SK-N-SH (cell line): ENCODE measurements at regions not wholly inside any gene's neighbourhood (a gene's known extent, or its start where the extent isn't known, plus 50 kb on each side); places are given as distances from the start of the nearest gene placed in this dataset.

Experiments used
- CTCF ChIA-PET: fragments of 300-600, 350-600 bp; formaldehyde crosslinking; extraction: SDS; loops from one replicate; lab custom pipeline; 2021; lab: Yijun Ruan, JAX
- POLR2A ChIA-PET: fragments of 350-600 bp; sonication (Branson Sonifier 250); formaldehyde crosslinking; extraction: SDS; loops from one replicate; lab custom pipeline; 2020; ENCODE audit warnings: antibody characterized with exemption, inconsistent platforms; lab: Yijun Ruan, JAX
- DNase-seq: peaks from one replicate; pipeline ENCODE4 v3.0.0; 2012
- H2AFZ ChIP-seq: fragments of 200-600 bp; sonication (generic); 2 replicates; pipeline ENCODE4 v1.8.1; 2016; ENCODE audit warnings: antibody characterized with exemption, mild to moderate bottlenecking, low read depth
- H3F3A ChIP-seq: fragments of 200-600 bp; sonication (generic); replicated peaks from 2 replicates; pipeline ENCODE3; 2016; ENCODE audit warnings: antibody characterized with exemption, mild to moderate bottlenecking; ENCODE audit not compliant: insufficient read depth
- H3K27ac ChIP-seq, 2 experiments: fragments of 200-500 bp in 1 of 2; fragments of 200-600 bp in 1 of 2; sonication (Bioruptor generic) in 1 of 2; sonication (generic), shearing (Covaris generic) in 1 of 2; 2 replicates each; pipeline versions ENCODE4 v1.5.1 to v1.6.1; 2014 to 2016; ENCODE audit warnings: low read depth in 2 of 2, inconsistent platforms in 1 of 2, low read length in 1 of 2, mild to moderate bottlenecking in 1 of 2, mixed read lengths in 1 of 2
- H3K27me3 ChIP-seq: fragments of 200-600 bp; sonication (generic), shearing (Covaris generic); 2 replicates; pipeline ENCODE4 v1.6.1; 2016; ENCODE audit warnings: mixed run types; ENCODE audit not compliant: insufficient read depth
- H3K36me3 ChIP-seq, 2 experiments: fragments of 200-500 bp in 1 of 2; fragments of 200-600 bp in 1 of 2; sonication (Bioruptor generic) in 1 of 2; sonication (generic) in 1 of 2; replicated peaks in 1 of 2; 2 replicates each; pipeline versions ENCODE3 to v1.5.1; 2014 to 2016; ENCODE audit warnings: low read length in 1 of 2, mild to moderate bottlenecking in 1 of 2; ENCODE audit not compliant: insufficient read depth in 2 of 2, control insufficient read depth in 1 of 2
- H3K4me1 ChIP-seq, 2 experiments: fragments of 200-500 bp in 1 of 2; fragments of 200-600 bp in 1 of 2; sonication (Bioruptor generic) in 1 of 2; sonication (generic), shearing (Covaris generic) in 1 of 2; 2 replicates each; pipeline versions ENCODE4 v1.5.1 to v1.6.1; 2014 to 2016; ENCODE audit warnings: low read depth in 1 of 2, low read length in 1 of 2, mixed run types in 1 of 2; ENCODE audit not compliant: insufficient read depth in 2 of 2, control insufficient read depth in 1 of 2
- H3K4me2 ChIP-seq: fragments of 200-600 bp; sonication (generic), shearing (Covaris generic); 2 replicates; pipeline ENCODE4 v1.6.1; 2017; ENCODE audit warnings: mixed run types
- H3K4me3 ChIP-seq, 2 experiments: fragments of 200-500 bp in 1 of 2; fragments of 200-600 bp in 1 of 2; sonication (Bioruptor generic) in 1 of 2; sonication (generic), shearing (Covaris generic) in 1 of 2; 2 replicates each; pipeline versions ENCODE4 v1.5.1 to v1.8.1; 2014 to 2016; ENCODE audit warnings: low read depth in 2 of 2, inconsistent platforms in 1 of 2, low read length in 1 of 2, mild to moderate bottlenecking in 1 of 2, mixed read lengths in 1 of 2, moderate library complexity in 1 of 2
- H3K79me2 ChIP-seq: fragments of 200-600 bp; sonication (generic); 2 replicates; pipeline ENCODE4 v1.8.1; 2017; ENCODE audit warnings: mild to moderate bottlenecking; ENCODE audit not compliant: insufficient read depth
- H3K9ac ChIP-seq: fragments of 200-600 bp; sonication (generic); 2 replicates; pipeline ENCODE4 v1.6.1; 2017; ENCODE audit warnings: mixed run types
- H3K9me2 ChIP-seq: fragments of 200-600 bp; sonication (generic); 2 replicates; pipeline ENCODE4 v1.6.1; 2017; ENCODE audit warnings: mixed run types
- H3K9me3 ChIP-seq: fragments of 200-600 bp; sonication (generic); 2 replicates; pipeline ENCODE4 v1.6.1; 2017; ENCODE audit warnings: mixed run types, mild to moderate bottlenecking, moderate library complexity
- H4K20me1 ChIP-seq: fragments of 200-600 bp; sonication (generic); 2 replicates; pipeline ENCODE4 v1.6.1; 2017; ENCODE audit warnings: mild to moderate bottlenecking, mixed run types; ENCODE audit not compliant: insufficient read depth
- CHD2 ChIP-seq: fragments of 150-350 bp; IDR thresholded peaks from 2 replicates; pipeline ENCODE4 v1.6.1; 2018; ENCODE audit warnings: low read length; ENCODE audit not compliant: partially characterized antibody
- FOXJ3 ChIP-seq: sonication (generic); formaldehyde crosslinking; IDR thresholded peaks from 2 replicates; pipeline ENCODE4 v1.5.1; 2020; ENCODE audit warnings: mild to moderate bottlenecking, missing genetic modification reagents
- GATA2 ChIP-seq: sonication (generic); formaldehyde crosslinking; IDR thresholded peaks from 2 replicates; pipeline ENCODE4 v1.5.0; 2020; ENCODE audit warnings: mild to moderate bottlenecking, missing genetic modification reagents
- JUND ChIP-seq: IDR thresholded peaks from 2 replicates; pipeline ENCODE4 v1.4.0; 2012
- MAX ChIP-seq: IDR thresholded peaks from 2 replicates; pipeline ENCODE4 v1.4.0; 2012; ENCODE audit warnings: low read depth
- MXI1 ChIP-seq: IDR thresholded peaks from 2 replicates; pipeline ENCODE4 v1.6.1; 2012; ENCODE audit warnings: mild to moderate bottlenecking, low read depth, low read length, improper control_type of control experiment
- PBX3 ChIP-seq: IDR thresholded peaks from 2 replicates; pipeline ENCODE4; 2012
- POLR2AphosphoS5 ChIP-seq: IDR thresholded peaks from 2 replicates; pipeline ENCODE4 v1.6.1; 2012; ENCODE audit warnings: low read depth, low read length
- RFX5 ChIP-seq: IDR thresholded peaks from 2 replicates; pipeline ENCODE4 v1.6.1; 2012; ENCODE audit warnings: mild to moderate bottlenecking, improper control_type of control experiment, low read length
- RXRA ChIP-seq: IDR thresholded peaks from 2 replicates; pipeline ENCODE4 v1.4.0; 2012; ENCODE audit warnings: low read depth, mild to moderate bottlenecking, borderline replicate concordance
- SIN3A ChIP-seq: IDR thresholded peaks from 2 replicates; pipeline ENCODE4 v1.6.1; 2012; ENCODE audit warnings: low read depth, mild to moderate bottlenecking, low read length, moderate library complexity, borderline replicate concordance
- USF1 ChIP-seq: IDR thresholded peaks from 2 replicates; pipeline ENCODE4 v1.4.0; 2012; ENCODE audit warnings: low read depth, borderline replicate concordance
- USF2 ChIP-seq: fragments of 150-350 bp; IDR thresholded peaks from 2 replicates; pipeline ENCODE4 v1.6.1; 2017; ENCODE audit warnings: antibody characterized with exemption, low read length, low read depth, borderline replicate concordance
- YY1 ChIP-seq: IDR thresholded peaks from 2 replicates; pipeline ENCODE4 v1.4.0; 2012; ENCODE audit warnings: low read depth, mild to moderate bottlenecking
- ZBTB33 ChIP-seq: IDR thresholded peaks from 2 replicates; pipeline ENCODE4 v1.4.0; 2012; ENCODE audit warnings: low read depth, borderline replicate concordance
- WGBS: methylation state at CpG from one replicate; pipeline ENCODE4 v1.1.6; 2017; ENCODE audit warnings: low lambda C conversion rate; 5-methylcytosine and 5-hydroxymethylcytosine counted together

- no peak for TF ChIP-seq RFX5
Measured at GRCh38 chr10:36115364-36115763, 473.3 kb upstream of the FZD8 start (continued).

GRCh38 chr10:36114913-36115312 lies 472.8 kb upstream of the FZD8 start:
- Histone ChIP-seq H3F3A (no peaks in the 10 kb centered on the region), H3K9me3 (no peaks in the 10 kb centered on the region), H4K20me1 (no peaks in the 10 kb centered on the region), H3K4me3 (no peak overlapping the region), H3K4me2 (no peak overlapping the region), H3K79me2 (no peaks in the 10 kb centered on the region), H2AFZ (no peak overlapping the region), H3K9ac (no peak overlapping the region), H3K36me3 (no peaks in the 10 kb centered on the region), H3K27me3 (no peaks in the 10 kb centered on the region), H3K27ac (no peak overlapping the region), H3K4me1 (no peaks in the 10 kb centered on the region; a peak in 1 of 4 replicates), H3K9me2 (no peaks in the 10 kb centered on the region)
- CTCF ChIA-PET = interaction anchor here (1.0 kb wide), 1 partner anchor 766 kb away, joined by 4 read pairs; no protein-coding TSS in a partner anchor
- WGBS = 83% methylated on average over 1 of the region's 1 CpG
- no peak for DNase-seq
- TF ChIP-seq ZBTB33 (no peak), FOXJ3 (CRISPR knock-in tag) (no peak), YY1 (no peak), MAX (no peak), SIN3A (no peak), USF1 (no peak), CHD2 (no peak), RFX5 (no peak), RXRA (no peak), POLR2AphosphoS5 (no peak), MXI1 (no peak)
- POLR2A ChIA-PET = no interaction called here

GRCh38 chr10:36114141-36114540 lies 472.0 kb upstream of the FZD8 start:
- H2AFZ ChIP-seq = no peak overlapping the region
- no peak for DNase-seq
- no peak for TF ChIP-seq JUND
- no peak for TF ChIP-seq ZBTB33
- no peak for TF ChIP-seq GATA2
- no peak for TF ChIP-seq MXI1
- TF ChIP-seq USF2 = no peak
- TF ChIP-seq PBX3 = no peak
- TF ChIP-seq, all 33 proteins: peak for 0
- Histone ChIP-seq H3K79me2 (no peaks in the 10 kb centered on the region), H4K20me1 (no peaks in the 10 kb centered on the region), H3K9me3 (no peaks in the 10 kb centered on the region), H3K27me3 (no peaks in the 10 kb centered on the region), H3K4me1 (no peaks in the 10 kb centered on the region; a peak in 1 of 4 replicates), H3K27ac (no peak overlapping the region), H3K9me2 (no peaks in the 10 kb centered on the region), H3F3A (no peaks in the 10 kb centered on the region), H3K36me3 (no peaks in the 10 kb centered on the region), H3K9ac (no peak overlapping the region), H3K4me3 (no peak overlapping the region), H3K4me2 (no peak overlapping the region)
- POLR2A ChIA-PET = no interaction called here
- CTCF ChIA-PET = no interaction called here
- 80% methylated on average over 1 of the region's 1 CpG for WGBS
